H1 (cell line): ENCODE measurements at regions not wholly inside any gene's neighbourhood (a gene's known extent, or its start where the extent isn't known, plus 50 kb on each side); places are given as distances from the start of the nearest gene placed in this dataset.

Experiments
- CTCF ChIA-PET: fragments of 300-600 bp; sonication (Branson Sonifier 250); formaldehyde crosslinking; loops from one replicate; lab custom pipeline; 2021; ENCODE audit not compliant: partially characterized antibody; lab: Charles Lee
- POLR2A ChIA-PET: fragments of 300-600 bp; sonication (Branson Sonifier 250); formaldehyde crosslinking; loops from one replicate; lab custom pipeline; 2021; ENCODE audit warnings: inconsistent platforms; ENCODE audit not compliant: partially characterized antibody; lab: Charles Lee
- DNase-seq, 2 experiments: peaks; one replicate each; pipeline versions ENCODE4 v3.0.0 to v3.0.0-alpha.2; 2010 to 2022; ENCODE audit warnings: low spot score in 2 of 2, low read depth in 1 of 2, mixed read lengths in 1 of 2
- FAIRE-seq: peaks from 2 replicates; lab custom pipeline; 2011; peaks lifted over from hg19 to GRCh38; lab: Jason Lieb, UNC
- H2AFZ ChIP-seq: 2 replicates; pipeline ENCODE4 v1.8.1; 2012; ENCODE audit warnings: low read length, inconsistent platforms
- H2AK5ac ChIP-seq: 2 replicates; pipeline ENCODE4 v1.6.1; 2013; ENCODE audit warnings: low read depth, low read length
- H2BK120ac ChIP-seq: replicated peaks from 2 replicates; pipeline ENCODE3; 2013; ENCODE audit warnings: low read depth, low read length, inconsistent platforms
- H2BK12ac ChIP-seq: 2 replicates; pipeline ENCODE4 v1.6.1; 2013; ENCODE audit warnings: low read depth, low read length
- H2BK15ac ChIP-seq: 2 replicates; pipeline ENCODE4 v1.6.1; 2013; ENCODE audit warnings: low read length
- H2BK20ac ChIP-seq: 2 replicates; pipeline ENCODE4 v1.6.1; 2013; ENCODE audit warnings: low read length
- H2BK5ac ChIP-seq: 2 replicates; pipeline ENCODE4 v1.6.1; 2013; ENCODE audit warnings: low read depth, low read length
- H3K14ac ChIP-seq: 2 replicates; pipeline ENCODE4 v1.6.1; 2013; ENCODE audit warnings: inconsistent platforms; ENCODE audit not compliant: insufficient read length
- H3K18ac ChIP-seq: 2 replicates; pipeline ENCODE4 v1.6.1; 2013; ENCODE audit warnings: low read length; ENCODE audit errors: extremely low read depth
- H3K23ac ChIP-seq: 2 replicates; pipeline ENCODE4 v1.6.1; 2013; ENCODE audit warnings: inconsistent platforms; ENCODE audit not compliant: insufficient read length
- H3K23me2 ChIP-seq: 2 replicates; pipeline ENCODE4 v1.6.1; 2013; ENCODE audit warnings: low read depth, low read length
- H3K27ac ChIP-seq: 2 replicates; pipeline ENCODE4 v1.6.1; 2011; ENCODE audit warnings: low read depth, low read length, inconsistent platforms
- H3K27me3 ChIP-seq, 4 experiments: replicated peaks in 1 of 4; 1 replicate in 1 of 4; 2 replicates in 3 of 4; pipeline versions ENCODE4 v1.6.1 to v1.8.1; 2011 to 2013; ENCODE audit warnings: low read length in 3 of 4, mild to moderate bottlenecking in 3 of 4, inconsistent platforms in 2 of 4, mixed read lengths in 2 of 4, moderate library complexity in 1 of 4; ENCODE audit not compliant: control insufficient read depth in 3 of 4, insufficient read depth in 3 of 4; ENCODE audit errors: extremely low read depth in 1 of 4
- H3K36me3 ChIP-seq, 4 experiments: 2 replicates each; pipeline versions ENCODE4 v1.6.1 to v1.8.1; 2011 to 2013; ENCODE audit warnings: mild to moderate bottlenecking in 4 of 4, low read length in 3 of 4, moderate library complexity in 2 of 4, control low read depth in 1 of 4, inconsistent platforms in 1 of 4; ENCODE audit not compliant: insufficient read depth in 4 of 4, control insufficient read depth in 2 of 4
- H3K4ac ChIP-seq: replicated peaks from 2 replicates; pipeline ENCODE3; 2013; ENCODE audit warnings: low read length, low read depth, mixed read lengths, inconsistent platforms; ENCODE audit not compliant: insufficient read length
- H3K4me1 ChIP-seq, 4 experiments: replicated peaks in 1 of 4; 1 replicate in 1 of 4; 2 replicates in 3 of 4; pipeline versions ENCODE4 v1.6.1 to v1.8.1; 2011 to 2013; ENCODE audit warnings: low read length in 3 of 4, inconsistent platforms in 2 of 4, mixed read lengths in 1 of 4; ENCODE audit not compliant: insufficient read depth in 4 of 4, control insufficient read depth in 3 of 4
- H3K4me2 ChIP-seq, 2 experiments: 2 replicates each; pipeline versions ENCODE4 v1.6.1 to v1.8.1; 2011 to 2013; ENCODE audit warnings: low read depth in 2 of 2, low read length in 2 of 2, control low read depth in 1 of 2, inconsistent platforms in 1 of 2, mild to moderate bottlenecking in 1 of 2; ENCODE audit not compliant: insufficient read depth in 1 of 2
- H3K4me3 ChIP-seq, 4 experiments: fragments of 200-600, 300-600 bp in 1 of 4; sonication (generic), shearing (Covaris generic), sonication (Bioruptor Twin) in 1 of 4; 2 replicates each; pipeline versions ENCODE4 v1.5.1 to v1.8.1; 2011 to 2016; ENCODE audit warnings: low read length in 4 of 4, low read depth in 3 of 4, control low read depth in 2 of 4, inconsistent platforms in 2 of 4, mild to moderate bottlenecking in 2 of 4, mixed read lengths in 1 of 4, moderate library complexity in 1 of 4; ENCODE audit not compliant: insufficient read depth in 2 of 4; ENCODE audit errors: extremely low read depth in 1 of 4
- H3K56ac ChIP-seq: replicated peaks from 2 replicates; pipeline ENCODE3; 2013; ENCODE audit warnings: low read depth, mild to moderate bottlenecking, mixed read lengths, low read length, inconsistent platforms; ENCODE audit not compliant: insufficient read length
- H3K79me1 ChIP-seq: 2 replicates; pipeline ENCODE4 v1.6.1; 2013; ENCODE audit warnings: low read depth, low read length, control low read depth
- H3K79me2 ChIP-seq, 2 experiments: 2 replicates each; pipeline versions ENCODE4 v1.6.1 to v1.8.1; 2012 to 2013; ENCODE audit warnings: low read length in 2 of 2, mild to moderate bottlenecking in 2 of 2, inconsistent platforms in 1 of 2; ENCODE audit not compliant: insufficient read depth in 2 of 2, control insufficient read depth in 1 of 2
- H3K9ac ChIP-seq, 4 experiments: replicated peaks in 1 of 4; 1 replicate in 1 of 4; 2 replicates in 3 of 4; pipeline versions ENCODE4 v1.6.1 to v1.8.1; 2011 to 2013; ENCODE audit warnings: low read depth in 3 of 4, low read length in 3 of 4, control low read depth in 2 of 4, mild to moderate bottlenecking in 2 of 4, moderate library complexity in 2 of 4, inconsistent platforms in 1 of 4; ENCODE audit errors: extremely low read depth in 1 of 4
- H3K9me3 ChIP-seq, 2 experiments: 2 replicates each; pipeline versions ENCODE4 v1.6.1 to v1.8.1; 2012 to 2013; ENCODE audit warnings: mild to moderate bottlenecking in 2 of 2, moderate library complexity in 2 of 2, control low read depth in 1 of 2, inconsistent platforms in 1 of 2, low read depth in 1 of 2, low read length in 1 of 2, mixed read lengths in 1 of 2; ENCODE audit not compliant: insufficient read depth in 2 of 2
- H4K20me1 ChIP-seq, 2 experiments: replicated peaks in 1 of 2; 2 replicates each; pipeline versions ENCODE3 to v1.8.1; 2011 to 2013; ENCODE audit warnings: inconsistent platforms in 2 of 2, low read length in 2 of 2, mild to moderate bottlenecking in 1 of 2; ENCODE audit not compliant: insufficient read depth in 2 of 2, control insufficient read depth in 1 of 2
- H4K5ac ChIP-seq: 2 replicates; pipeline ENCODE4 v1.6.1; 2013; ENCODE audit warnings: low read length, low read depth, mixed read lengths, inconsistent platforms; ENCODE audit not compliant: insufficient read length
- H4K8ac ChIP-seq: 2 replicates; pipeline ENCODE4 v1.8.0; 2013; ENCODE audit warnings: mild to moderate bottlenecking, moderate library complexity, low read length, inconsistent platforms; ENCODE audit not compliant: insufficient read depth; ENCODE audit errors: extremely low read depth
- H4K91ac ChIP-seq: replicated peaks from 2 replicates; pipeline ENCODE3; 2013; ENCODE audit warnings: low read length, mixed read lengths, inconsistent platforms; ENCODE audit not compliant: insufficient read length
- SAP30 ChIP-seq: fragments of 300-600 bp; sonication (generic); IDR thresholded peaks from 2 replicates; pipeline ENCODE4 v1.7.1; 2012; ENCODE audit warnings: low read length, moderate library complexity, mild to moderate bottlenecking, inconsistent platforms; ENCODE audit not compliant: insufficient read depth, insufficient replicate concordance
- TEAD4 ChIP-seq: IDR thresholded peaks from 2 replicates; pipeline ENCODE4 v1.6.1; 2012; ENCODE audit warnings: low read depth, low read length, inconsistent platforms, mixed read lengths
- WGBS, 2 experiments: shearing (Covaris generic) in 1 of 2; methylation state at CpG; one replicate each; pipeline versions ENCODE4 v1.1.6 to v1.1.7; 2013 to 2015; ENCODE audit warnings: low lambda C conversion rate in 2 of 2, mixed read lengths in 2 of 2, inconsistent platforms in 1 of 2, low coverage in 1 of 2, missing lambda C conversion rate in 1 of 2; ENCODE audit not compliant: insufficient replicate concordance in 2 of 2, insufficient coverage in 1 of 2, insufficient read length in 1 of 2; ENCODE audit errors: extremely low coverage in 1 of 2, missing lambda C conversion rate in 1 of 2; 5-methylcytosine and 5-hydroxymethylcytosine counted together

DNA sequence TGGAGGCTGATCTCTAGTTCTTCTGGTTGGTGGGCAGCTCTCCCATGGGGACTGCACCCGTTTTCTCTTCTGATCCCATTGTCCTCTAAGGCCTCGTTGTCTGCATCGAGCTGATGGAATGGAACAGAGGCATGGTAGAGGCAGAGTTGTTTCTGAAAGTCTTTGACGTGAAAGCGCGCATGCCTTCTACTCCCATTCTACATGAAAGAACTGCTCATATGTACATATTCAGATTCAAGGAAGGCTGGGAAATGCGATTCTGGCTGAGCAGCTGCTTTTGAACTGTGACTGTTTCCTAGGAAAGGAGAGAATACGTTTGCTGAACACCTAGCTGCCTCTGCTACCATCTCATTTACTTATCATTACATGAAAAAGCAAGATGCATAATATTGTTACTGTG lies 815.2 kb downstream of the QKI start:
- no peak overlapping the region for H3K18ac ChIP-seq
- H2BK120ac ChIP-seq = no peak overlapping the region
- no peaks in the 10 kb centered on the region for H3K23me2 ChIP-seq
- no peak overlapping the region for H4K5ac ChIP-seq
- no peak overlapping the region for H3K9ac ChIP-seq
- no peak overlapping the region for H3K4me3 ChIP-seq
- 94% methylated on average over 8 of the region's 8 CpGs; no CpG with 5 or more reads in 1 of the 2 experiments for WGBS, 2 experiments
- H3K79me1 ChIP-seq = no peaks in the 10 kb centered on the region
- no peak overlapping the region for H3K23ac ChIP-seq
- no peak overlapping the region for H3K14ac ChIP-seq
- H3K4me1 ChIP-seq = no peaks in the 10 kb centered on the region
- H3K9me3 ChIP-seq = peaks cover 0 to 3% of the 10 kb centered on the region in 2 experiments; a peak in 1 of 4 replicates
- H3K4me2 ChIP-seq = no peak overlapping the region
- no peak overlapping the region for H4K91ac ChIP-seq
- no peaks in the 10 kb centered on the region for H4K20me1 ChIP-seq
- H2BK15ac ChIP-seq = no peak overlapping the region
- CTCF ChIA-PET = interaction anchor here (1.2 to 1.3 kb wide), 2 partner anchors 11 to 19 kb away, joined by 4 read pairs; no protein-coding TSS in a partner anchor
- H2AK5ac ChIP-seq = no peak overlapping the region
- no peaks in the 10 kb centered on the region for H3K79me2 ChIP-seq
- POLR2A ChIA-PET = no interaction called here
- DNase-seq (no peak), FAIRE-seq (no peak)
- 0 out of 2 replicates have a peak overlapping the region, but pooled peaks have one; percentile 1 for H2AFZ ChIP-seq
- H3K56ac ChIP-seq = no peak overlapping the region
- H3K27me3 ChIP-seq = no peaks in the 10 kb centered on the region
- H2BK20ac ChIP-seq = no peak overlapping the region
- no peak overlapping the region for H2BK5ac ChIP-seq
- no peak overlapping the region for H3K27ac ChIP-seq
- no peak overlapping the region for H2BK12ac ChIP-seq
- H3K36me3 ChIP-seq = no peaks in the 10 kb centered on the region; a peak in 1 of 8 replicates
- H4K8ac ChIP-seq = no peak overlapping the region
- H3K4ac ChIP-seq = no peak overlapping the region
- TF ChIP-seq TEAD4 = no peak
- TF ChIP-seq SAP30 = no peak
